C4-2B (cell line): ENCODE measurements at regions not wholly inside any gene's neighbourhood (a gene's known extent, or its start where the extent isn't known, plus 50 kb on each side); places are given as distances from the start of the nearest gene placed in this dataset.
A peak's percentile ranks its signal among the peaks of the same experiment; 100 is the strongest.

Experiments used
- H3K27ac ChIP-seq: fragments of 450-650 bp; 2 replicates; pipeline ENCODE4 v1.5.1; 2017
- CTCF ChIP-seq: fragments of 450-650 bp; conservative IDR thresholded peaks from 2 replicates; pipeline ENCODE4 v1.5.1; 2017; ENCODE audit warnings: mild to moderate bottlenecking
- ZFX ChIP-seq: fragments of 450-650 bp; IDR thresholded peaks from 2 replicates; pipeline ENCODE4 v1.6.1; 2017

- H3K27ac ChIP-seq = no peak overlapping the region
- TF ChIP-seq CTCF (no peak), ZFX (no peak)
These were observed 104.6 kb upstream of the LSM8 start for GRCh38 chr7:118079369-118079768.

DNA sequence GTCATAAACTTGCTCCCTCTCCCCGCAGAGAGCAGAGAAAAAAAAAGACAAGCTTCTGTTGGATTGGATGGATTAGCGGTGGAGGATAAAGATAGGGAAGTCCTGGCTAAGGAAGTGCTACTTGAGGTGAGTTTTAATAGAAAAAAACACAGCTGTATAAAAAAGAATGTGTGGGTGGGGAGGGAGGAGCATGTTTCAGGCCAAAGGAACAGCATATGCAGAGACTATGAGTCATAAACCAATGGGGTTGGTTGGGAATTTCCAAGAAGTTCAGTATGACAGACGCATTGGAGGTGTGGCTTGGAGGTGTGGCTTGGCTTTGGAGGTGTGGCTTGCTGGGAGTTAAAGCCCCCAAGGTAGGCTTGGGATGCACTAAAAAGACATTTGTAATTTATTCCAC lies 103.0 kb upstream of the LSM8 start:
- no peak for TF ChIP-seq CTCF
- no peak for TF ChIP-seq ZFX
- H3K27ac ChIP-seq = no peak overlapping the region

DNA sequence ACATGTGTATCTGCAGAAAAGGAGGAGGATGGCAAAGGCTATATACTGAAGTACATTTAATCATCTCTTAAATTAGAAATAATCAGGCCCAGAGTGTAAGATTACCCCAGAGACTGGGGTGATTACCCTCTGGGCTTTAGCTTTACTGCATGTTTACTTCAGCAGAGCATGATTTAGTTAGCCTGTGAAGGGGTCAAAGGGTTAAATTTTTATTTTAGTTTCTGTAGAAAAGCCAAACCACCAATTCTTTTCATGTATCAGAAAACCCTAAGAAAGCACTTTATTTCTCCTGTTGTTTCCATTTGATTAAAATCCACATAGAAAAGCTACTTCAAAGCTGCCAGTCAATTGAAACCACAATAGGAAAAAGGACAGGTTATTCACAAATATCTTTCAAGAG lies 101.5 kb upstream of the LSM8 start:
- H3K27ac ChIP-seq = no peak overlapping the region
- TF ChIP-seq ZFX (no peak), CTCF (no peak)

- no peak overlapping the region for H3K27ac ChIP-seq
- TF ChIP-seq CTCF (no peak), ZFX (no peak)
These were observed 99.0 kb upstream of the LSM8 start for GRCh38 chr7:118085000-118085399.

DNA sequence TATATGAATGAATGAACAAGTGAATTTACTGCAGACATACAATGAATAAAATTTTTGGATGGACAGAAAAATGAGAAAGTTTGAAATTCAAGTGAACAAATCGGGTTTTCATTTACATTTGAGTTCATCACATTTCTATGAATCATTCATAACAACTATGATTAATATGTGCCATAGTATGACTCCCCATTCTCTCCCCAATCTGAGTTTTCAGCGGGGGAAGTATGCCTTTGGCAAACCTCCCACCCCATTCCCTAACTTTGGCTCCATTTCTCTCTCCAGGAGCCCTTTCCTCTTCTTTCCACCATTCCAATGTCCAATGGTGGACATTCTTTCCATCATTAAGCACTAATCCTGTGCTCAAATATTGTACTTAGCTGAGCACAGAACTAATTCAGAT lies 96.8 kb upstream of the LSM8 start:
- no peak overlapping the region for H3K27ac ChIP-seq
- TF ChIP-seq ZFX = no peak
- TF ChIP-seq CTCF = no peak

DNA sequence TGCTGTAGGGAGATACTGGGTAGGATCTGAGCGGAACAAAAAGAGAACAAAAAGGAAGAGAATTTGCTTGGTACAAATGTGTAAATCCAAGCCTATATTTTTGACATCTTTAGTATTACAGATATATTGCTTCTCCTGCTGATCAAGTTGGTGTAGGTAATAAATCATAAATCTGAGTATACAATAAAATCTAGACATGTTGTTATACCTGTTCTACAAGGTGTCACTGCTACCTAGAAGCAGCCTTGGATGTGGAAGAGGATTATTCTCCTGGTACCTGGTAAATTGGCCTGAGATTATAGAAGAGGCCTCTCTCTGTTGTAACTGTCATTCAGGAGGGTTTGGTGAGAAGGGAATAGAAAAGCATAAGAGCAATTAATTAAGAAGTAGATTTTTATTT lies 89.9 kb upstream of the LSM8 start:
- no peak for TF ChIP-seq ZFX
- TF ChIP-seq CTCF = no peak
- H3K27ac ChIP-seq = no peak overlapping the region

GRCh38 chr7:118104812-118105441 lies 79.0 kb upstream of the LSM8 start:
- TF ChIP-seq CTCF = peak; percentile 84
- TF ChIP-seq ZFX = no peak
- no peak overlapping the region for H3K27ac ChIP-seq
